ENCODE measurements at regions not wholly inside any gene's neighbourhood (a gene's known extent, or its start where the extent isn't known, plus 50 kb on each side); places are given as distances from the start of the nearest gene placed in this dataset.
"Not testable (repeated sequence)": the region's sequence is repeated elsewhere in the genome, so short reads cannot be mapped to it uniquely, and the experiment has no call there.

DNA sequence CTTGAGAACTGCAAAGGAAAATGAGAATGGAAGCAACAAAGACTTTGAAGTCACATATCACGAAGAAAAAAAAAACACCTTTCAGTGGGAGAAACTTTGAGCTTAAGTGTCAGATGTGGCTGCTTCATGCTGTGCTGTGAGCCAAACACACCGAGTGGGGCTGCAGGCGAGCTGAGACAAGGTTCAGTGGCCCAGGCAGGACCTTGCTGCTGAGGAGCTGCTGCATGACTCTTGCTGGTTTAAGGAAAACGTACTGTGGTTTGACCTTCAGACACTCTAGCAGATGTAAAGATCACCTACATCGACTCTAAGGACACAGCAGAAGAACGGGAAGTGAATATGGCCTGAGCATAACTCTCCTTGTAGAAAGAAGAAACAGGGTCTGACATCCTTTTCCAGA is 118.1 kb upstream of the OR4E1 start:
- no peak for DNase-seq

DNA sequence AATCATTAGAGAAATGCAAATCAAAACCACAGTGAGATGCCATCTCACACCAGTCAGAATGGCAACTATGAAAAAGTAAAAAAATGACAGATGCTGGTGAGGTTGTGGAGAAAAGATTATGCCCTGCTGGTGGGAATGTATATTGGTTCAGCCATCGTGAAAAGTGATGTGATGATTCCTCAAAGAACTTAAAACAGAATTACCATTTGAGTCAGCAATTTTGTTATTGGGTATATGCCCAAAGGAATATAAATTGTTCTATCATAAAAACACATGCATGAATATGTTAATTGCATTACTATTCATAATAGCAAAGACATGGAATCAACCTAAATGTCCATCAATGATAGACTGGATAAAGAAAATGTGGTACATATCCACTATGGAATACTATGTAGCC is 115.1 kb upstream of the OR4E1 start:
- not testable (repeated sequence) for DNase-seq

DNA sequence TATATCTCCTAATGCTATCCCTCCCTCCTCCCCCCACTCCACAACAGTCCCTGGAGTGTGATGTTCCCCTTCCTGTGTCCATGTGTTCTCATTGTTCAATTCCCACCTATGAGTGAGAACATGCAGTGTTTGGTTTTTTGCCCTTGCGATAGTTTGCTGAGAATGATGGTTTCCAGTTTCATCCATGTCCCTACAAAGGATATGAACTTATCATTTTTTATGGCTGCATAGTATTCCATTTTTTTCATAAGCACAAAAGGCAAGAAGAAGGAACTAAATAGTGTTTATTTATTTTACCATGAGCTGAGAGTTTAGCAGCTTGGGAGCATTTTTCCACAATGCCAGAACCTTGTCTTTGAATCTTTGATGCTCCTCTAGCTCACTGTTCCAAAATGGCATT is 113.6 kb upstream of the OR4E1 start:
- not testable (repeated sequence) for DNase-seq

DNA sequence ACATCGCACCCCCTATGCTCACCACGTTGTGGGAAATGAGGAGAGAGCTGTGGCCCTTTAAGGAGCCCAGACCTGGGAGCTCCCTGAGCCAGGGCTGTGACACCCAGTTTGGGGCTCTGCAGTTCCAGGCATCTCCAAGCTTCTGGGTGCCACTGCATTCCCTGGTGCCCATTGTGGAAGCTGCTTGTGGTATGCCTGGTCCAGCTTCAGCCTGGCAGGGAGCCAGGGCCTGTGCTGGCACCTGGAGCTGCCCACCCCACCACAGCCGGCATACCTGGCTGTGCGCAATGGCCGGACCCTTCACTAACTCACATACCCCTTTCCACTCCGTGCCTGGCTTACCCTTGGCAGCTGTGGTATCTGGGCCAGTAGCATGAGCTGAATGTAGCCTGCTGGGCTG is 107.9 kb upstream of the OR4E1 start:
- no peak for DNase-seq

DNA sequence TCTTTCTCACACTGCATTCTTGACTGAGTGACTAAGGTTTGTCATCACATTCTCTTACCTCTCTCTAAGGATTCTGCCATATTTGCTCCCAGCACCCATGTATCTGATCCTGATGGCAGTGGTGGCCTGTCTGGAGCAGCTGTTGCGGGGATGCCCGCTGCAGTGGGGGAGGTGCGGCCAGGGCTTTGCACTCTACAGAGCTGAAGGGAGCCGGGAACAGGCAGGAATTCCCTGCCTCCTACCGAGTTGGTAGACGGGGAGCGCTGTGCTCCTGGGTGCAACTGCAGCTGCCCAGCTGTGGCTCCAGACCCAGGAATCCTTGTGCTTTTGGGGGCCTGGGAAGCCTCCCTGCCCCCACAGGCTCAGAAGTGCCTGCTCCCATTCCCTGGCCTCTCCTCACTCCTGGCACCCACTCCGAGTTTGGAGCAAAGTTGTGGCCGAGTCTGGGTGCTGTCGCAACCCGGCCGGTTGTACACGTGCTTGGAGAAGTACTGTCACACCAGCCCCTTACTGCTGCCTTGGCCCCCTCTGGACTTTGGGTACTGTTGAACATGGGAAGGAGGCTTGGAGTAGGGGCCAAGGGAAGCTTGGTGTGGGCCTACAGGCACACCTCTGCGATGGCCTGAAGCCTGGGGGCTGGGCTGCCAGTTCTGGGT is 106.9 kb upstream of the OR4E1 start:
- DNase-seq: no peak

DNA sequence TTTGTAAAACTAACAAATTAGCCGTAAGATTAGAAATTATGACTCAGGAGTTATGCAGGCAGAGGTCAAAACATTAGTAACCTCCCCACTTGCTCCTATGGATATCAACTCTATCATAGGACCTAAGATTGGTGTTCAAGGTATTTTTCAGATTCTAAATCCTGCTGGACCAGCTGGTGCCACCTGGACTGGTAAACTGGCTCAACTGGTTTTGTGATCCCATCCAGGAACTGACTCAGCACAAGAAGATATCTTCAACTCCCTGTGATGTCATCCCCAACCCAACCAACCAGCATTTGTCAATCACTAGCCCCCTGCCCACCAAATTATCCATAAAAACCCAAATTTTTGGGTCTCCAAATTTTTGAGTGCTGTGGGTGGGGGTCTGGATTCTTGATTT is 98.1 kb upstream of the OR4E1 start:
- no peak for DNase-seq

DNA sequence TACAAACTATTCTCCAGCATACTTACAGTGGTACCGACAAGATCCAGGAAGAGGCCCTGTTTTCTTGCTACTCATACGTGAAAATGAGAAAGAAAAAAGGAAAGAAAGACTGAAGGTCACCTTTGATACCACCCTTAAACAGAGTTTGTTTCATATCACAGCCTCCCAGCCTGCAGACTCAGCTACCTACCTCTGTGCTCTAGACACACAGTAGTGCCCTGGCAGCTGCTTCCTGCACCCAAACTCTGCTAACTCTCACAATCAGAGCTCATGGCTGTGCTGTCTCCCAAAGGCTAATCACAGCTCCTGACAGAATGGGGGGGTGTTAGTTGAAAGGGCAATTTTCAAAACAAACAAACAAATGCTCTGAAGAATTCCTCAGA is 95.2 kb upstream of the OR4E1 start:
- DNase-seq: no peak

DNA sequence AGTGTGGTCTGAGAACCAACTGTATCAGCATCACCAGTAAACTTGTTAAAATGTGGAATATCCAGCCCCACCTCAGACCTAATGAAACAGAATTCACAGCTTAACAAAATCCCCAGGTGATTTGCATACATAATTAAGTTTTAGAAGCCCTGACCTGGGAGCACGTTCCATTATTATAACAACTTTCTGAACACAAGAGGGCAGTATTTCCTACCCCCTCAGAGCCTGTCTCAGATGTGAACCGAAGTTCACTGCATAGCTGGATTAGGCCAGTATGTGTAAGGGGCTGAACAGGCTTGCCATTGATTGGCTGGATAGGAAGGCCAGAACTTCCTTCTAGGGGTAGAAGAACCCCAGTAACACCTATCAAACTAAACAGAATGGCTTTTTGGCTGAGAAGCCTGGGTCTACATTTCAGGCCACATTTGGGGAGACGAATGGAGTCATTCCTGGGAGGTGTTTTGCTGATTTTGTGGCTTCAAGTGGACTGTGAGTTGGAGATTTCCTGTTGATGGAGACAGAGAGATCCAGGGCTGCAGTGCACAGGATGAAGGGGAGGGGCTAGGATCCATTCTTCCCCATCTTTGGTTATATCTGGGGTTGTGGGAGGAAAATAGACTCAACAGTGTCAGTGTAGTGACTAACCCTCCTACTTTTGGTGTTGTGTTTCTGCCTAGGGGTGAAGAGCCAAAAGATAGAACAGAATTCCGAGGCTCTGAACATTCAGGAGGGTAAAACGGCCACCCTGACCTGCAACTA is 94.7 kb upstream of the OR4E1 start:
- peak in 1 of 2 donors; percentile 5 for DNase-seq

DNA sequence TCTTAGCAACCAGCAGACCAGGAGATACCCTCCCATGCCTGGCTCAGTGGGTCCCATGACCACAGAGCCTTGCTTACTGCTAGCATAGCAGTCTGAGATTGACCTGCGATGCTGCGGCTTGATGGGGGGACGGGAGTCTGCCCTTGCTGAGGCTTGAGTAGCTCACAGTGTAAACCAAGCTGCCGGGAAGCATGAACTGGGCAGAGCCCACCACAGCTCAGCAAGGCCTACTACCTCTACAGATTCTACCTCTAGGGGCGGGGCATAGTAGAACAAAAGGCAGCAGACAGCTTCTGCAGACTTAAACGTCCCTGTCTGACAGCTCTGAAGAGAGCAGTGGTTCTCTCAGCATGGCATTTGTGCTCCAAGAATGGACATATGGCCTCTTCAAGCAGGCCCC is 86.7 kb upstream of the OR4E1 start:
- DNase-seq: not testable (repeated sequence)

DNA sequence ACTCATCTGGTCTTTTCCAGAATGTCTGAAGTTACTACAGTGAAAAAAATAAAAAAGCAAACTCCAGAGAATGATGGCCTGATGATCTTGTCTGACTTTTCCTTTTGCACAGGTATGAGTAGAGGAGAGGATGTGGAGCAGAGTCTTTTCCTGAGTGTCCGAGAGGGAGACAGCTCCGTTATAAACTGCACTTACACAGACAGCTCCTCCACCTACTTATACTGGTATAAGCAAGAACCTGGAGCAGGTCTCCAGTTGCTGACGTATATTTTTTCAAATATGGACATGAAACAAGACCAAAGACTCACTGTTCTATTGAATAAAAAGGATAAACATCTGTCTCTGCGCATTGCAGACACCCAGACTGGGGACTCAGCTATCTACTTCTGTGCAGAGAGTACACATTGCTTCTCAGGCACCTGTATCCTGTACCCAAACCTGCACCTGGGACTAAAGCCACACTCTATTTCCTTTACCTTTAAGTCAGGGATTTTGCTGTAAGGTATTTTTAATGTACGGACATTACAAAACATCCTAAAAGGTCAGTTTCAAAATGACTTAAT is 75.8 kb upstream of the OR4E1 start:
- no peak for DNase-seq

DNA sequence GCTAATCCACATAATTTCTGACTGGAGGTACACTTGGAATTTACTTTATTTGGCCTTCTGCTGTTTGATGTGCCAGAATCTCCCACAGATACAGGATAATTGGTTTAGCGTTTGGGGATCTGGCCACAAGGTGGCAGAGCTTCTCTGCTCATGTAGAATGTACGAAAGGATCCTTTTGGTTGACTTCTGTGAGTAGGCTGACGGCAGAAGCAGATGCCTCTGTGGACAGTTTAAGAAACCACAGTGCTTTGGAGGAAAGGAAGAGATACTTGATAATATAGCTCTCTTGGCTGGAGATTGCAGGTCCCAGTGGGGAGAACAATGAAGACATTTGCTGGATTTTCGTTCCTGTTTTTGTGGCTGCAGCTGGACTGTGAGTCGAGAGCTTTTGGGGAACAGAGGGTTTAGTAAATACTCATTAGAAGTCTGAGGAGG is 75.3 kb upstream of the OR4E1 start:
- peak; percentile 28 to 52 for DNase-seq

DNA sequence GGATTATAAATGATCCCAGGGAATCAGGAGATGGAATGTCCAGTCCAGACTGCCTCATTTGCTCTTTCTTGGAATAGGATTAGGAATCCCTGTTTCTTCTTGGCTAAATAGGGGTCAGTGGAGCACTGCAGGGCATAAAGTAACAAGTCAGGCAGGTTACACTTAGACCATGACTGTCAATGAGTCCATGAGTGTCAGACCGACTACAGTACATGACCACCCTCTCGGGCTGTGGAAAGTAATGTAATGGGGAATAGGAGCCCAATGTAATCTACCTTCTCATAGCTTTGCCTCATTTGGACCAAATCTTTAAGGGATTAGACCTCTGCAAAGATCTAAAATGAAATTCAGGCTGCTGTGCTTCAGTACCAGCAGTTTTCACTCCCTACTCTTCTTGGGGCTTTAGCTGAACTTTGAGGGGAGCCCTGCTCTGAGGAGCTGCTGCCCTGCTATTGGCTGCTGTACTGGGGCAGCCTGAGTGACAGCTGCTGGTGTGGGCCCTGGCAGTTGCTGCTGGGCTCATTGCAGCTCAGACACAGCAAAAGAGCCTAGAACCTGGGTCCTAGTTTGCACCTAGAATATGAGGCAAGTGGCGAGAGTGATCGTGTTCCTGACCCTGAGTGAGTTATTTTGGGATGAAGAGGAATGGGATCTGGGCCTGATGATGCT is 62.2 kb upstream of the OR4E1 start:
- DNase-seq: no peak

DNA sequence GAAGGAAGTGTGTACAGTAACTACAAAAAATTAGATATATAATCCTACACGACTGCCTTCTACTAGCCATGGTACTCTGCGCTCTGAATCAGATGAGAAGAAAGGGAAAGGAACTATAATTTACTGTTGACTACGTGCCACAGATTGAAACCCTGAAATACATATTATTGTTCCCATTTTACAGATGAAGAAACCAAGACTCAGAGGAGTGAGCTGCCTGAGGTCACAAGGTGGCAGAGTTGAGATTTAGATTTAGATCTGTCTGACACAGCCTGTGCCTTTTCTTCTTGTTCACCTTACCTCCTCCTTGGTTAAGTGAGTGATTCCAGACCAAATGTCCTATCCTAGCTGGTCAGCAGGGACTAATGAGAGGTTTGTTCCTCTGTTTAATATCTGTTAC is 61.6 kb upstream of the OR4E1 start:
- DNase-seq: no peak

DNA sequence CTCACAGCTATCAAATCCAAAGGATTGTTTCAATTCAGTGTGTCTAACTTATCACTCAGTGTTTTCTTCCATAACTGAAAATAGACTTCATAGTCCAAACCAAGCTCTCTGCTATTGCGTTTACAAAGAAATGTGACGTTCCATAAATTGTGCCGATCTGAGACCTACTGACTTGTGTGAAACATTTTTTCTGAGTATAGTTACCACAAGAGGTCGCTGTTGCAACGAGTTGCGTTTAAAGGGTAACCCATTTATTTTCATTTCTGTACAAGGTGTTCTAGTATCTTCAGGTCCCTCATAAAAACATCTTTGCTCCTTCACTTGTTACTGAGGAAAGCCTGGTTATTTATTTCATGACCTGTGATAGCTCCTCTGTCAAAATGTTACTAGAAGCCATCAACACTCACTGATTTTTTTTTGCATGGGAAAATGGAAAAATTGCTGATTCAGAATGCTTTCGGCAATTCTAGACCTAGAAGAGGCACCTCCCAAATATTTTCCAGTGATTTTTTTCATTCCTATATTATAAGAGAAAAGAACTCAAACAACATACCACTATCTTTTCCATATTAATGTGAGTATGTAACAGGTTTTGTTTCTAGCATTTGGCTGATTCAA is 60.9 kb upstream of the OR4E1 start:
- DNase-seq: peak; percentile 43 to 45

DNA sequence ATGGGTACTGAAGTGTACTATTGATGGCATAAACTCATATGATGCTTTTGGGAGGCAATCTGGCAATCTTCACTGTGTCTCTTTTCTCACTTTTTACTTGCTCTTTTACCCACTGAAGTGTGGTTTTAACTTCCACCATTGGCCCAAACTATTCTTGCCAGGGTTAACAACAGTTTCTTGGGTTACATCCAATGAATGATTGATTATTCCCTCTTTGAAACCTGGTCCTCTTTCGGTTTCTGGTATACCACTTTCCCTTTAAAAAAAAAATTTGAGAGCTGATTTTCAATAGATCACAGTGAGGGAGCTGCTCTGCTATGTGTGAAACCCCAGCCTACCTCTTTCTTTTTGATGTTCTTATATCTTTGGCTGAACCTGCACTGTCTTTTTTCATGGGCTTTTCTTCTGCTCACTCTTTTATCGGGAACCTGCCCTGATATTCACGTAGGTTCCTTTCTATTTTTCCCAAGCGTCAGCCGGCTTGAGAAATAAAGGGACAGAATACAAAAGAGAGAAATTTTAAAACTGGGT is 56.1 kb upstream of the OR4E1 start:
- no peak for DNase-seq

DNA sequence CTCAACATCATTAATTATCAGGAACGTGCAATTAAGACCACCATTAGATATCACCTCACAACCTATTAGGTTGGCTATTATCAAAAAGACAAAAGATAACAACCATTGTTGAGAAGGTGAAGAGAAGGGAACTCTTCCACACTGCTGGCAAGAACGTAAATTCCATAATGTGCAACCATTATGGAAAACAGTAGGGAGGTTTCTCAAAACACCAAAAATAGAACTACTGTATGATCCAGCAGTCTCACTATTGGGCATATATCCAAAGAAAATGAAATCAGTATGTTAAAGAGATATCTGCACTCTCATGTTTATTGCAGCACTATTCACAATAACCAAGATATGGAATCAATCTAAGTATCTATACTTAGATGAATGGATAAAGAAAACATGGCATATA is 51.6 kb upstream of the OR4E1 start:
- no peak for DNase-seq

DNA sequence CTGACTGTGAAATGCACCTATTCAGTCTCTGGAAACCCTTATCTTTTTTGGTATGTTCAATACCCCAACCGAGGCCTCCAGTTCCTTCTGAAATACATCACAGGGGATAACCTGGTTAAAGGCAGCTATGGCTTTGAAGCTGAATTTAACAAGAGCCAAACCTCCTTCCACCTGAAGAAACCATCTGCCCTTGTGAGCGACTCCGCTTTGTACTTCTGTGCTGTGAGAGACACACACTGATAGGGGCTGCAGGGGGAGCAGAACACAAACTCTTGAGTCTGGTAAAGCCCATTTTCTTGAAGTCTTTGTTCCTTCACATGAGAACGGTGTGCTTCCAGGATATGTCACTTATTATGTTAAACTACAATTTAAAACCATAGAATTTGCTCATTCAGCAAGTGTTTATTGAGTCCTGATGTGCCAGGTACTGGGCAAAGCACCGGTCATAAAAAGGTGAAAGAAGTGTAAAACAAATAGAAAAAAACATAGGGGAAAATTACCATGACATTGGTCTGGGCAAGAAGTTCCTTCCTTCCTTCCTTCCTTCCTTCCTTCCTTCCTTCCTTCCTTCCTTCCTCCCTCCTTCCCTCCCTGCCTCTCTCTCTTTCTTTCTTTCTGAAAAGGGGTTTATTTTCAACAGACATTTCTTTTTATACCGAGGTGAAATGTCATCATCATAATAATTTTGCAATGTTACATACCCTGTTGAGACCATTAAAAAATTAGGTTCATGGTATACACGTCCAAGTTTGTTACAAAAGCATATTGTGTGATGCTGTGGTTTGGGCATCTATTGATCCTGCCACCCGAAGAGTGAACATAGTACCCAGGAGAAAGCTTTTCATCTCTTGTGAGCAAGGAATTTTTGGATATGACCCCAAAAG is 50.7 kb upstream of the OR4E1 start:
- no peak for DNase-seq

DNA sequence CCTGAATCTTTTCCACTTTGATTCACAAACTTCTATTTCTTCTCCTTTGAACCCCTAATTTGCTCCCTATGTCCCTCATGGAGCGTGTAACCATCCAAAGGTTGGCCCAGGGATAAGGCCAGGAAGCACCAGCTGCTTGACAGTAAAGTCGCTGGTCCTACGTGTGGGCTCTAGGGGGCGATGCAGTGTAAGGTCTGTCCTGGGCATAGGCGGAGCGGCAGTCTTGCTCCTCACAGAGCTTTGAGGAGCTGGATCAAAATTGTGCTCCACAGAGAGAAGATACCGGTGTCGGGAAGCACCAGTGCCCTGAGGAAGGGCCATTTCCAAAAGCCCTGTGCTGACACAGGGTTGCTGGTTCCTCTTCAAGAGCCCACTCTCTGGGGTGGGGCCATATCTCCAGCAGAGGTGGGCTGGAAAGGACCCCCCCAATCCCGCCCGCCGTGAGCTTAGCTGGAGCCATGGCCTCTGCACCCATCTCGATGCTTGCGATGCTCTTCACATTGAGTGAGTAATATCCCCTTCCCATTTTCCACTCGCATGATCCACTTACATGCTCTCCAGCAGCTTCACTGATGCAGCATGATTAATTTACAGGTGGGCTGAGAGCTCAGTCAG is 49.9 kb upstream of the OR4E1 start:
- peak; percentile 17 to 31 for DNase-seq

All from activated CD4-positive, alpha-beta T cell treated with anti-CD3 and anti-CD28 coated beads for 4 hours (primary cell).